Skin epidermis (tissue), 12 donors: ENCODE measurements at regions not wholly inside any gene's neighbourhood (a gene's known extent, or its start where the extent isn't known, plus 50 kb on each side); places are given as distances from the start of the nearest gene placed in this dataset.

Experiments
- H3K27ac ChIP-seq, 21 experiments: fragments of 200-600 bp; sonication (generic) in 11 of 21; one replicate each; pipeline ENCODE4 v1.5.0; 2020; ENCODE audit warnings: mild to moderate bottlenecking in 3 of 21, inconsistent platforms in 2 of 21, moderate library complexity in 2 of 21
- H3K4me3 ChIP-seq, 7 experiments: fragments of 200-600 bp; sonication (generic) in 2 of 7; one replicate each; pipeline ENCODE4 v1.5.0; 2020; ENCODE audit warnings: inconsistent platforms in 2 of 7, mild to moderate bottlenecking in 2 of 7, moderate library complexity in 1 of 7

DNA sequence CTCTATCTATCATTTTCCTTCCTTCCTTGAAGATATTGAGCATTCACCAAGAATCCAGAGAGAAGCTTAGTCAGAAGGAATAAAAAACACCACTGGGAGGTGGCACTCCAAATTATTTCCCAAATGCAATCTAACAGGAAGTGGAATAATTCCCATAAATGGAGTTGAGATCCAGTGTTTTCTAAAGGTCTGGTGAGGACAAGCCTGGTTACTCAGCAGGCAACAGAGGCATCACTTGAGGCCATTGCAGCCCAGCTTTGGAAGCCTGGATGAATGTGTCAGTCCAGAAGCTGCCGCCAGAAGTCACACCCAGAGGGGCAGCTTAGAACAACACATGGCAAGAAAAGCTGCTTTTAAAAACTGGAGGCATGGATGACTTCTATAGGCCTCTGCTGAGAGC lies 288.9 kb upstream of the KLF6 start:
- no peak overlapping the region for H3K4me3 ChIP-seq
- peak overlapping the region in 15 of 21 experiments; percentile 8 to 76 (median 56) for H3K27ac ChIP-seq

- H3K4me3 ChIP-seq, result no peak overlapping the region
- no peak overlapping the region for H3K27ac ChIP-seq
These were observed 286.1 kb upstream of the KLF6 start for GRCh38 chr10:4070921-4071660.

DNA sequence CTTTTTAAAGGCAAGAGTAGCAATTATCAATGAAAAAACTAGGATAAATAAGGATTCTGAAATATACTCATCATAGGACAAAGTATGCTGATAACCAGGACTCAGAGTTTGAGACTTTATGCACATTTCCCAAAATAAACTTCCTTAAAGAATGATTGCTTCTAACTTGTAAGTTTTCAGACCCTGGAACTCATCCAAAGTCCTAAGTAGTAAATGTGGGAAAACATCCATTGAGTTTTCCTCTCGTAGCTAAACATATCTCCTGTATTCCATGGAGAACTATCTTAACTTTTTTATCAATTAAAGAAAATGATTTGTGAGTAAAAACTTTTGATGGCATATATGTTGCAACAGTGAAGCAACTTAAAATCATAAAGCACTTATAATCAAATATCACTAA lies 285.2 kb upstream of the KLF6 start:
- Histone ChIP-seq H3K27ac (no peak overlapping the region), H3K4me3 (no peak overlapping the region)

DNA sequence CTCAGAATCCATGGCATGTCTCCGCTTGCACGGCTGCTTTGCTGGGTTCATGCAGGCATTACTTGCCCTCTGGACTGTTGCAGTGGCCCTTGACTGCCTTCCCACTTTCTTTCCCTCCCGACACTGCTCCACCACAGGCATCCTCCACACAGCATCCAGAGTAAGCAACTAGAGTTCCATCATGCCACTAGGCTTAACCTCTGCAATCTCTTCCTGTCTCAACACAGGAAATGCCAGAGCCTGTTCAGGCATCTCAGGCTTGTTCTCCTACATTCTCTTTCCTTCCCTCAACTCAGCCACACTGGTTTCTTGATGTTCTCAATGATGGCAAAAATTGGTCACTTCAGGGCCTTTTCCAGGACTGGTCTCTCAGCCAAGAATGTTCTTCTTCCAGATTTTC lies 284.5 kb upstream of the KLF6 start:
- no peak overlapping the region for H3K4me3 ChIP-seq
- H3K27ac ChIP-seq, result peak overlapping the region in 4 of 21 experiments; percentile 12 to 59 (median 34)

DNA sequence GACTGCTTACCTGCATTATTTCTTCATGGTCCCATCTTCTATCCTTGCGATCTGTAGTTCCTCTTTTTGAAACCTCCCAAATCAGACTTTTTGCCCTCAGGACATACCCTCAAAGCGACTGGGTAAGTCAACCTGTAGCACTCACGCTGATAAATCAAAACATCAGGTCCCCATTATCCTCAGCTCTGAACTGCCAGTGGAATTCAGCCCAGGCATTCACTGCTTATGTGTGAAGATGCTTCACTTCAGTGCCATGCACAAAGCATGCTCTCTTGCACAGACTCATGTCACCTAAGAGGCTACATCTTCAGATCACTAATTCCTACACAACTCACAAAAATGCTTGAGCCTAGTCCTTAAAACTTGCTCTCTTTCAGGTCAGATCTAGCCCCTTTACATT lies 283.6 kb upstream of the KLF6 start:
- no peak overlapping the region for H3K4me3 ChIP-seq
- H3K27ac ChIP-seq, result peak overlapping the region in 1 of 21 experiments; percentile 3

DNA sequence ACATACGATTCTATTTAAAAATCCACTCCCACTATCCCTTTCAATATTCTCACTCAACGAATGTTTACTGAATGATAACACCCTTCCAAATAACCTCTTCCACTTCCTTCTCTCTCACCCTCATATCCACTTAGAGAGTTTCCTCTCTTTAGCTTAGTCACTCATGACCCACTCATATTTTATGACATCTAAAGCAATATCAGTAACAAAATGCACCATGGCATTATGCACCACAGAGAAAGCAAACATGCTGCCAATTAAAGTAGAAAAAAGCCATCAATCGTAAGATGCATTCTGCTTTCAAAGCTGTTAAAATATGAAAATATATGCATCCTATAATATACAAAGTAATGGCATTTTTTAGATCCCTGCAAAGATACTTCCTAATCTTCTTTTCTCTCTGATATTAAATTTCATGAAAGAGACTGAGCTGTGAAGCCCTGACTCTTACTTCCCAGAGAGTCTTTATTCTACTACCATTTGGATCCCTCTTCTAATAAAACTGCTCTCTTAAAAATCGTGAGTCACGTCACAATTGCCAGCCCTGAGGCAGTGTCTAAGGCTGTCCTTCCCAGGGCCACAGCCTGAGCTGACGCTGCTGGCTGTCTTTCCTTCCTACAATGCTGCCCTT lies 283.0 kb upstream of the KLF6 start:
- H3K27ac ChIP-seq, result peak overlapping the region in 5 of 21 experiments; percentile 3 to 53 (median 38)
- no peak overlapping the region for H3K4me3 ChIP-seq

DNA sequence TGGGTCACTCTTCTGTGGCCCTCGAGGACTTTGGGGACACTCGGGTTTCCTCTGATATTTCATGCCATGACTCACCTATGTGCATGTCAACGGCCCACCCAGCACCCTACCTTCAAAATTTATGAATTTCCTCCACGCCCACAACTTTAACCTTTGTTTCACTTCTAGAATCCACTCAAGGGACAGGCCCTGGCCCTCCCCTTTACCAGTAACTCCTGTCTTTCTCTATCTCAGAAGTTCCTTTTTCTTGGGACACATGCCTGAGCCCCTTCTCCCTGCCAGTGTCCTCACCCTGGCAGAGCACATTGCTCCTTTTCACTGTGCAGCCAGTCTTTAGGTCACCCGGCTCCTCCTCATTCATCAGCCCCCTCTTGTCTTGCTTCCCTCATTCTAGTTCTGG lies 282.5 kb upstream of the KLF6 start:
- peak overlapping the region in 5 of 21 experiments; percentile 3 to 53 (median 38) for H3K27ac ChIP-seq
- no peak overlapping the region for H3K4me3 ChIP-seq

- Histone ChIP-seq H3K27ac (peak overlapping the region in 4 of 21 experiments; percentile 3 to 53 (median 38)), H3K4me3 (no peak overlapping the region)
These were observed 281.8 kb upstream of the KLF6 start for GRCh38 chr10:4066581-4067390.

DNA sequence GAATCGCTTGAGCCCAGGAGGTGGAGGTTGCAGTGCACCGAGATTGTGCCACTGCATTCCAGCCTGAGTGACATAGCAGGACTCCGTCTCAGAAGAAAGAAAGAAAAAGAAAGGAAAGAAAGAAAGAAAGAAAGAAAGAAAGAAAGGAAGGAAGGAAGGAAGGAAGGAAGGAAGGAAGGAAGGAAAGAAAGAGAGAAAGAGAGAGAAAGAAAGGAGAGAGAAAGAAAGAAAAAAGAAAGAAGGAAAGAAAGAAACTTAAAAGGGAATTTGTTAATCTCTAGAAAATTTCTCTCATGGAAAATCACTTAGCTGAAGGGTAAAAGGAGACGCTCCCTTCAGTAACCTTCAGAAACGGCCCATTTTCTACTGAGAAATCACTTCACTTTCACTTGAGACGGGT lies 279.5 kb upstream of the KLF6 start:
- no peak overlapping the region for H3K27ac ChIP-seq
- H3K4me3 ChIP-seq, result no peak overlapping the region

GRCh38 chr10:4063717-4064116 lies 278.7 kb upstream of the KLF6 start:
- Histone ChIP-seq H3K27ac (no peak overlapping the region), H3K4me3 (no peak overlapping the region)

- peak overlapping the region in 3 of 21 experiments; percentile 12 to 54 (median 54) for H3K27ac ChIP-seq
- H3K4me3 ChIP-seq, result no peak overlapping the region
These were observed 277.7 kb upstream of the KLF6 start for GRCh38 chr10:4062751-4063150.

- Histone ChIP-seq H3K4me3 (no peak overlapping the region), H3K27ac (peak overlapping the region in 8 of 21 experiments; percentile 2 to 73 (median 41))
These were observed 277.1 kb upstream of the KLF6 start for GRCh38 chr10:4062072-4062471.

DNA sequence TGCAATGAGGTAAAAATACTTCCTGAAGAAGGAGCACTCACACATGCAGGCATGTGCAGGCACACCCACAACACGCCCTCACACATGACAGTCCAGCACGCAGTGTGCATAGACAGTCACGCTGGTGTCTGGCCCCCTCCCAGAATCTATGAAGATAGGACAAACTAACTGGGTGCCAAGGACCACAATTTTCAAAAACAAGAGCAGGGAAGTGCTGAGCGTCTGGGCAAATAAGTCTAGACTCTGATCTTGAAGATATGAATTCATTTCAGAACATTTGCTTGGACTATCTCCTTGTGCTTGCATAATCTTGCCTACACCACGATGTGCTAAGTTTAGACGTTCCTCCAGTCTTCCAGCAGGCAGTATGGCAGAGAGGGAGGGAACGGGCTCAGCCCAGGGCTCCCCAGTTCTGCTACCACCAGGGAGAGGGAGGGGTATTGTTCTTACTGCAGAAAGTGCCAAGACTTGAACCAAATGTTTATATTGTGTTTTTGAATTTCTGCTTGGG lies 276.5 kb upstream of the KLF6 start:
- no peak overlapping the region for H3K4me3 ChIP-seq
- H3K27ac ChIP-seq, result peak overlapping the region in 11 of 21 experiments; percentile 2 to 73 (median 39)

DNA sequence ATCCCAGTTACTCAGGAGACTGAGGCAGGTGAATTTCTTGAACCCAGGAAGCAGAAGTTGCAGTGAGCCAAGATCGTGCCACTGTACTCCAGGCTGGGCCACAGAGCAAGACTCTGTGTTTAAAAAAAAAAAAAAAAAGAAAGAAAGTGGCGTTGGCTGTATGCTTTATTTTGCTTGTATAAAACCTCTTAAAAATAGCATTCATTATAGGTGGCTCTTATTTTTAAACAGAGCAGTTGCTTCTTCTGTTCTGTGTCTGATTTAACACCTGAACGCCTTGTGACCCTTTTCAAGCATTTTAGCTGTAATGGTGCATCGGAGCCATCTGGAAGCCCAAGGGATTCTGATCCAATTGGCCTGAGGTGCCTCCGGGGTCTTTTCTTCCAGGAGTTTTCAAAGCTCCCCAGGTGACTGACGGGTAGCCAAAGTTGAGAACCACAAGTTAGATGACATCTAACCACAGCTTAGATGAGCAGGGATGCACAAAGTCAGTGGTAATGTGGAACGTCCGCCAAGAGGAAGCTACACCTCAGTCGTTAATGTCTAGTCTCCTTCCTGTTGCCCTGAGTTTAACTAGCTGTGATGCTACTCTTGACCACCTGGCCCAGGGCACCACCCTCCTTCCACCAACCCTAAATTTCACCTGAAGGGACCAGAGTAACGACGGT lies 274.6 kb upstream of the KLF6 start:
- Histone ChIP-seq H3K4me3 (no peak overlapping the region), H3K27ac (peak overlapping the region in 2 of 21 experiments; percentile 3 to 7)

- Histone ChIP-seq H3K27ac (no peak overlapping the region), H3K4me3 (no peak overlapping the region)
These were observed 273.6 kb upstream of the KLF6 start for GRCh38 chr10:4058514-4059029.

DNA sequence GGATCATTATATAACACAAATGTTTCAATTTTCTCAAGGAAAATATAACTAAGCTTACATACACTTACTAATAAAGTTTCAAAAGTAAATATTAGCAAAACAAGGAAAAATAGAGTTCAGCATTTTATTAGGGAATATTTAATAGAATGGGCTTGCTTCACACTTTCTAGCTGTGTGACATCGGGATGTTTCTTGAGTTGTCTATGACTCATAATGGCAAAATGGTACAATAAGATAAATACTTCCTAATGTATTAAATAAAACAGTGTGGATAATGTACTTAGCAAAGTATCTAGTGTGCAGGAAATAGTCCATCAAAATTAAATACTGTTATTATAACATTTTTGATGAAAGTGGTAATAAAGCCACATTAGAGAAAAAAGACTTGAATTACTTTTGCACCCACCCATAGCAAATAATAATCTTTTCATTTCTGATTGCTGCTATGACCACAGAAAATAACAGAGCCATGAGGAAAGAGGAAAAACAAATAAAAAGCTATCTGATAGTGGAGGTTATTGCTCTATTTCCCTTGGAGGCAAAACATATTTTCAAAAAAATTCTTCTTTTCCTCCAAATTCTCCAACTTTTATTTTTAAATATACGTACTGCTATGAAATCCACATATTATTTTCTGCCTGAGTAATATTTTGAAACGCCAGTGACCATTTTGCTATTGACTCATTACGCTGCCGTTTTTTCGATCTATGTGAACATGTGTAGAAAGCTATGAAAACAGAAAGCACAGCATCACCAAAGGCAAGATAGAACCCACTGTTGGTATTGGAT lies 272.9 kb upstream of the KLF6 start:
- Histone ChIP-seq H3K4me3 (no peak overlapping the region), H3K27ac (peak overlapping the region in 1 of 21 experiments; percentile 8)

GRCh38 chr10:4057021-4057420 lies 272.0 kb upstream of the KLF6 start:
- no peak overlapping the region for H3K4me3 ChIP-seq
- H3K27ac ChIP-seq, result no peak overlapping the region

DNA sequence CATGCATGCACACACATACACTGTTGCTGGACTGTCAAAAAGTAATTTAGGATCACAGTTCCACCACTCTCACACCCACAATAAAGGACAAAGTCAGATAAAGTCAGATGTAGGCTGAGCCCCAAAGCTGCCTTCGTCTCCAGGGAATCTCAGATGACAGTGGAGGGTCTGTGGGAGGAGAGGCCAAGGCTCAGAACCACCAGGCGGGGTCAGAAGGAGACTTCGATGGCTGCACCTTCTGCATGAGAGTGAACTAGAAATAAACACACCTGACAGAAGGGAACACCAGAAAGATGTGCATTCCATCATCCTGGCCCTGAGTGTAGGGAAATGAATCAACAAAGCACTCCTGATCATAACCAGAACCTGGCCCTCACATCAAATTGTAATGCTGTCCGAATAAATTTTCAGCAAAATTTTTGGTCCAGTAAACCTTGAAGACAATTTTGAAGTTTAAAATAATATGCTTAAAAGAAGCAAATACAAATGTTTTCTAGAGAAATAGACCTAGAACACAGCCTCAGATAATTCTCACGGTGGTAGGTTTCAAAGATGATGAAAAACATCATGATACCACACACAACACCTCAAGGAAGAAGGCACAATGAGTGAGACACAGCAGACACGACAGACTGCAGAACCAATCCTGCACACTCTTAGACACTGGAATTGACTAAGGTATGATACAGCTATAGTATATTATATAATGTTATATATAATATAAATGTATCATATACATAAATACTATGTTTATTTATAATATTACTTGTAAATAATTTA lies 269.8 kb upstream of the KLF6 start:
- Histone ChIP-seq H3K27ac (no peak overlapping the region), H3K4me3 (no peak overlapping the region)
